NCI-H446 treated with DMSO at 0.1 percent for 48 hours (cell line): ENCODE measurements at regions not wholly inside any gene's neighbourhood (a gene's known extent, or its start where the extent isn't known, plus 50 kb on each side); places are given as distances from the start of the nearest gene placed in this dataset.

Experiments
- DNase-seq: peaks from one replicate; lab custom pipeline; 2025; lab: John Stamatoyannopoulos, UW

GRCh38 chr5:133854554-133854953 lies 113.9 kb downstream of the C5orf15 start:
- no peak for DNase-seq

- DNase-seq = no peak
These were observed 114.6 kb downstream of the C5orf15 start for GRCh38 chr5:133853646-133854365.

DNA sequence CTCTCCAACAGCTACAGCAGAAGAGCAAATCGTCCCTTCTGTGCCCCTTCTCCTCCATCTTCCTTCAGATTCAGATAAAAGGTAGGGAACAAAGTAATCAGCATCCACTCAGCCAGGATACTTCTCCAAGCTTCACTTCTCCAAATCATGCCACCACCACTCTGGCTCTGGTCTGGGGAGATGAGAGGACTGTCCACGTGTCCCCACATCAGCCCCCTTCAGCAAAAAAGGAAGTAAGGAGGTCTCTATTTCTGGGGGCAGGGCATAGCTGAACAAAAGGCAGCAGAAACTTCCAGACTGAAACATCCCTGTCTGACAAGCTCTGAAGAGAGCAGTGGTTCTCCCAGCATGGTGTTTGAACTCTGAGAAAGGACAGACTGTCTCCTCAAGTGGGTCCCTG lies 116.9 kb downstream of the C5orf15 start:
- no peak for DNase-seq

DNA sequence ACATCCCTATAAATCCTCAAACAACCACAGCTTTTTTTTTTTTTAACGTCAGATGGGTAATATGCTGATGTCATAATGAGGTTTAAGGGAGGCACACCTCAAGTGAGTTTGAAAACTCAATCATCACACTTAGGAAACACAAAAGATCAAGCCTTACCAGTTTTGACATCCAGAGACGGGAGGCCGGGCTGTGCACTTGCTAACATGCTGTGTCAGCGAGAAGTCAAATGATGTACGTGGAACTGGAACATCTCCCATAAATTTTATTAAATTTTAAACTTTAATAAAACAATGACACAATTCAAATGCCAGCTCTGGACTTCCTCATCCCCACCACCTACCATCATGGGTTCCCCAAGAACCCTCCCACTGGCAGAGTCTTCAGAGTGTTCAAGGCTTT lies 117.6 kb downstream of the C5orf15 start:
- no peak for DNase-seq

DNA sequence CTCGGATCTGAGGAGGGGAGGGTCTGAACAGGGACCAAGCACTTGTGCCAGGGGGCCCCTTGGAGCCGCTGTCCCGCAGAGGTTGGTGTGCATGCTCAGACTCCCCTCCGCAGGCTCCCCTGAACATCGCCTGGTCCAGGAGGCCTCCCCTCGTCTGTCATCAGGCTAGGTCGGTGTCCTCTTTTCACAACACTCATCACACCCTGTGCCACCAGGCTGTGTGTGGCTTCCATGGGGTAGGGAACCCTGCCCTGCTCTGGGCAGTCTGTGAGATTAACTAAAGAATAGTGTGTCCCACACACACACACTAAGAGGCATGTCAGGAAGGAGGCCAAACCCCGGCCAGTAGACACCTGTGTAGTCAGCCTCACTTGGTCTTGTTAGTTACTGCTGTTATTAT lies 119.3 kb downstream of the C5orf15 start:
- DNase-seq = no peak

GRCh38 chr5:133848341-133848811 lies 120.0 kb downstream of the C5orf15 start:
- no peak for DNase-seq

DNA sequence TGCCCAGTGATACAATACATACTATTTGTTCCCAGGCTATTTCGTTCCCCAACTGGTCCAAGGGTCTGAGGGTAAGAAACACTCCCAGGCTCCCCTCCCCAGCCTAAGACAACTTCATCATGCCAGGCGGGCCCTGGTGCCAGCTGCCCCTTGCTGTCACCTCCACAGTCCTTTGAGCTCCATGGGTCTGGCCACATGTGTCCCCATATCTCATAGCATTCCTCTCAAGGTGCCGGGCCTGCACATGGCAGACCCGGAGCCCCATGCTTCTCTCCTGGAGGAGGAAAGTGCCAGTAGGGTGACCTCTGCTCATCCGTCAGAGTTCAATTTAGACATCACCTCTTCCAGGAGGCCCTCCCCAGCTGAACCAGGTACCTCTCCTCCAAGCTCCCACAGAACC lies 120.5 kb downstream of the C5orf15 start:
- no peak for DNase-seq

GRCh38 chr5:133847301-133847700 lies 121.1 kb downstream of the C5orf15 start:
- no peak for DNase-seq

- DNase-seq = no peak
These were observed 121.8 kb downstream of the C5orf15 start for GRCh38 chr5:133846478-133847226.

GRCh38 chr5:133845271-133845670 lies 123.2 kb downstream of the C5orf15 start:
- DNase-seq = no peak

GRCh38 chr5:133844836-133845235 lies 123.6 kb downstream of the C5orf15 start:
- DNase-seq = no peak

GRCh38 chr5:133843911-133844310 lies 124.5 kb downstream of the C5orf15 start:
- DNase-seq = no peak

GRCh38 chr5:133842846-133843611 lies 125.4 kb downstream of the C5orf15 start:
- DNase-seq = no peak

- DNase-seq = no peak
These were observed 126.3 kb downstream of the C5orf15 start for GRCh38 chr5:133841831-133842750.

DNA sequence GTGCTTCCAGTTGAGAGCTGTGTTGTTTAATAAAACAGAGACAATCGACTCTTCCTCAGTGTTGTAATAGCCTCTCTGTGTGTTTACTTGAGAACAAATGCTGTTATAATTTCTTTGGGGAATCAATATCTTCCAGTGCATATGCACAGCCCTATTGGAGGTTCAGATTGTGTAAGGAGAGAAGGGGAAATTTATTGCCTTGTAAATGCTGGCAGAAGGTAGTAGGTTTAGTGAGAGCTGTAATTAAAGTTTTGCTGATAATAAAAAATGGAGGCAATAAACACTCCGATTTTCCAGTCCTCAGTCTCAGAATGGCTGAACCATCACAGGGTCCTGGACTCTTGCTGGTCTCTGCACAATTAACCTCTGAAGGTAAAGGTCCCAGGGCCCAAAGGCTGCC lies 128.3 kb downstream of the C5orf15 start:
- DNase-seq = no peak

DNA sequence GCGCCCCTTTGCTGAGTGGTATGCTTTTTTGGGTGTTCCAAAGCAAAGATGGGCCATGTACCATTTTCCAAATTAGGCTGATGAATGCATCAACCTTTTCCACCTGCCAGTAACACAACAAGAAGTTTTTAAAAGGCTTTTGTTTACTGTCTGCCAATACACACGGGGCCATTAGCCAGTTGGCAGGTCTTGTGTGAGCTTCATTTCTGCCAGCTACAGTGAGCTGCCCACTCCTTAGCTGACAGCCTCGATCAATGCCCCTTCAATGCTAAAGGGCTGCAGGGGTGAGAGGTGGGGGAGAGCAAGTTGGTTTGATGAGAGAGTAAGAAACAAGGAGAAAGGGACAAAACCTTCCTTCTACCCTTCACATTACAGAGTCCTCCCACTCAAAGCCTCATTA lies 128.7 kb downstream of the C5orf15 start:
- peak; percentile 3 for DNase-seq

- DNase-seq = no peak
These were observed 129.3 kb downstream of the C5orf15 start for GRCh38 chr5:133839090-133839489.

DNA sequence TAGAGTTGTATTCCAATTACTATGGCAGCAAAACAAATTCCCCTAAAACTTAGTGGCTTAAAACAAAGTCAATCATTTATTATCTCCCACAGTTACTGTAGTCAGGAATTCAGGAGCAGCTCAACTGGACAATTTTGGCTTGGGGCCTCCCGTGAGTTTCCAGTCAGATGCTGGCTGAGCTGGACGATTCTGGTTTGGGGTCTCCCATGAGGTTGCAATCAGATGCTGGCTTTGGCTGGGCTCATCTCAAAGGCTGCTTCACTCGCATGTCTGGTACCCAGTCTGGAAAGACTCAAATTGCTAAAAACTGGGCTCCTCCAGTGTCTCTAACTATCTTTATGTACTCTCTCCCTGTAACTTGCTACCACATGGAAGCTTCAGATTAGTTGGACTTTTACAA lies 130.1 kb downstream of the C5orf15 start:
- DNase-seq = no peak

GRCh38 chr5:133831491-133832224 lies 136.8 kb downstream of the C5orf15 start:
- DNase-seq = no peak

- no peak for DNase-seq
These were observed 137.5 kb downstream of the C5orf15 start for GRCh38 chr5:133830911-133831310.

DNA sequence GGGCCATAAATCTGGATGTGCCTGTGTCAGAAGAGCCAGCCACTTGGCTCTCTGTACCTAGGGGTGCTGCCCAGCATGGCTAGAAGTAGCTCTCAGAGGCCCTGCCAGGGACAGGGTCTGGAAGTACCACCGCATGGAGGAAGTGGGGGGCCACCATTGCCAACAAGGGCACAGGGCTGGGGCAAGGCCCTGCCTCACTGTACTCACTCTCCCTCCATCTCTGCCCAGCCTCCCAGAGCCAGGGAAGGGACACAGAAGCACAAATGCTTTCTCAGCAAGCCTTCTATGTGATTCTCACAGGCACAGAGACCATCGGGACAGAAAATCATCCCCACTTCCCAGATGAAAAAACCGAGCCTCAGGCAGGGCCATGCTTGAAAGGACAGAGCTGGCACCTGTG lies 138.1 kb downstream of the C5orf15 start:
- DNase-seq = no peak
